ENCODE measurements at regions not wholly inside any gene's neighbourhood (a gene's known extent, or its start where the extent isn't known, plus 50 kb on each side); places are given as distances from the start of the nearest gene placed in this dataset.

- Histone ChIP-seq H3K9me3 (ENCODE audit: low read depth, low read length) (no peaks in the 10 kb centered on the region), H3K27me3 (ENCODE audit: insufficient read depth, low read length) (no peaks in the 10 kb centered on the region), H3K4me1 (ENCODE audit: insufficient read depth, low read length) (peaks cover 12% of the 10 kb centered on the region), H3K4me3 (ENCODE audit: low read length) (no peak overlapping the region)
Measured at GRCh38 chr10:28410420-28411135, 107.7 kb upstream of the MPP7 start.

- H3K4me1 ChIP-seq (ENCODE audit: insufficient read depth, low read length): peaks cover 12% of the 10 kb centered on the region
- no peak overlapping the region for H3K4me3 ChIP-seq (ENCODE audit: low read length)
- H3K27me3 ChIP-seq (ENCODE audit: insufficient read depth, low read length): no peaks in the 10 kb centered on the region
- no peaks in the 10 kb centered on the region for H3K9me3 ChIP-seq (ENCODE audit: low read depth, low read length)
Measured at GRCh38 chr10:28411136-28411460, 108.2 kb upstream of the MPP7 start.

DNA sequence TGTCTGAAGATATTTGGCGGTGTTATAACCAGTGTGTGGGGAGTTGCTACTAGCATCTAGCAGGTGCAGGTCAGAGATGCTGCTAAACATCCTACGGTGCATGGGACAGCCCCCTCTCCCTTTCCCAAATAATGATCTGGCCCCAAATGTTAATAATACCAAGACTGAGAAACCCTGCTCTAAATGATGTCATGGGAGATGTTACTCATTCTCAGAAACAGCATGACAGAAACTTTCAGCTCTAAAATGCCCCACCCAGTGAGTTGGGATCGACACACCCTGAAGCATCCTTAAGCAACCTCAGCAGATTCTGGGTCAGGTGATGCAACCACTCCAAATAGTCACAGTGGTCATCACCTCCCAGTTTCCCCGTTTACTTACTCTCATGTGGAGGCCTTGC is 108.8 kb upstream of the MPP7 start:
- Histone ChIP-seq H3K4me1 (ENCODE audit: insufficient read depth, low read length) (peaks cover 12% of the 10 kb centered on the region), H3K4me3 (ENCODE audit: low read length) (no peak overlapping the region), H3K9me3 (ENCODE audit: low read depth, low read length) (no peaks in the 10 kb centered on the region), H3K27me3 (ENCODE audit: insufficient read depth, low read length) (no peaks in the 10 kb centered on the region)

GRCh38 chr10:28418069-28418468 is 114.8 kb upstream of the WAC start:
- Histone ChIP-seq H3K4me1 (ENCODE audit: insufficient read depth, low read length) (no peaks in the 10 kb centered on the region), H3K27me3 (ENCODE audit: insufficient read depth, low read length) (no peaks in the 10 kb centered on the region), H3K4me3 (ENCODE audit: low read length) (no peak overlapping the region), H3K9me3 (ENCODE audit: low read depth, low read length) (no peaks in the 10 kb centered on the region)

- Histone ChIP-seq H3K27me3 (ENCODE audit: insufficient read depth, low read length) (no peaks in the 10 kb centered on the region), H3K9me3 (ENCODE audit: low read depth, low read length) (no peaks in the 10 kb centered on the region), H3K4me3 (ENCODE audit: low read length) (no peak overlapping the region), H3K4me1 (ENCODE audit: insufficient read depth, low read length) (no peaks in the 10 kb centered on the region)
Measured at GRCh38 chr10:28425422-28425821, 107.5 kb upstream of the WAC start.

DNA sequence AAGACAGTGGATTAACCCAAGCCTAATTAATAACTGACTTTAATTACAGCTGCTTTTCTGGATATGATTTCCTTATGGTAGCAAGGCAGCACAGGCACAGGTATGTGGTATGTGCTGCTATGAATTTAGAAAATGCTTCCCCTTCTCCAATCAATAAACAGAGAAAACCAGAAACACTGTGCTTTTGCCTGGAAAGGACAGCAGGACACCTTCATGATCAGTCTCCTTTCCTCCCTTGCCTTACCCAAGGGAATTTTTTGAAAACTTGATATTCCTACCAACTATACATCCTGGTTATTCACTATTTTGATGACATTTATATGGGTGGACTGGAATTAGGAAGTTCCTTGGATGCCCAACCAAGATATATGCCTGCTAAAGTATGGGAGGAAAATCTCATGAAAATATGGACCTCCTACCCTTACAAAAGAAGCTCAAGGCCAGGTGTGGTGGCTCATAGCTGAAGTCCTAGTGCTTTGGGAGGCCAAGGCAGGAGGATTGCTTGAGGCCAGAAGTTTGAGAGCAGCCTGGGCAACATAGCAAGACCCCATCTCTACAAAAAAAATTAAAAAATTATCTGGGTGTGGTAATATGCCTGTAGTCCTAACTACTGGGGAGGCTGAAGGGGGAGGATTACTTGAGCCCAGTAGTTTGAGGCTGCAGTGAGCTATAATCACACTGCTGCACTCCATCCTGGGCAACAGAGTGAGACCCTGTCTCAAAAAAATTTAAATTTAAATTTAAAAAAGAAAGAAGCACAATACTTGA is 106.3 kb upstream of the WAC start:
- H3K4me3 ChIP-seq (ENCODE audit: low read length): no peak overlapping the region
- H3K4me1 ChIP-seq (ENCODE audit: insufficient read depth, low read length): no peaks in the 10 kb centered on the region
- no peaks in the 10 kb centered on the region for H3K9me3 ChIP-seq (ENCODE audit: low read depth, low read length)

DNA sequence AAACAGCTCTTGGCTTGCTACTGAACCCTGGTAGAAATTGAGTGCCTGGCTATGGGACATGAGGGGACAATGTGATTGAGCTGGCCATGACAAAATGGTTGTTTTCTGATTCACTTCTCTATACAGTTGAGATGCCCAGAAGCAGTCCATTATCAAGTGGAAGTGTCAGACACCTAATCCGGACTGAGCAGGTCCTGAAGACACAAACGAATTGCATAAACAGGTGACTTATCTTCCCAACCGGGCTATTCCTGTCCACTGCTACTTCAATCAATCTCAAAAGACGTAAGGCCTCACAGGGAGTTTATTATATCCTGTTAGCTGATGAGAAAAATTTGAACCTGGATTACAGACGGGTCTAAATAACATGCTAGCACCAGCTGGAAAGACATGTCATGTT is 105.5 kb upstream of the WAC start:
- Histone ChIP-seq H3K27me3 (ENCODE audit: insufficient read depth, low read length) (no peaks in the 10 kb centered on the region), H3K9me3 (ENCODE audit: low read depth, low read length) (no peaks in the 10 kb centered on the region), H3K4me1 (ENCODE audit: insufficient read depth, low read length) (peaks cover 5% of the 10 kb centered on the region), H3K4me3 (ENCODE audit: low read length) (no peak overlapping the region)

More for the DNA sequence above, 106.3 kb upstream of the WAC start:
- no peaks in the 10 kb centered on the region for H3K27me3 ChIP-seq (ENCODE audit: insufficient read depth, low read length)

DNA sequence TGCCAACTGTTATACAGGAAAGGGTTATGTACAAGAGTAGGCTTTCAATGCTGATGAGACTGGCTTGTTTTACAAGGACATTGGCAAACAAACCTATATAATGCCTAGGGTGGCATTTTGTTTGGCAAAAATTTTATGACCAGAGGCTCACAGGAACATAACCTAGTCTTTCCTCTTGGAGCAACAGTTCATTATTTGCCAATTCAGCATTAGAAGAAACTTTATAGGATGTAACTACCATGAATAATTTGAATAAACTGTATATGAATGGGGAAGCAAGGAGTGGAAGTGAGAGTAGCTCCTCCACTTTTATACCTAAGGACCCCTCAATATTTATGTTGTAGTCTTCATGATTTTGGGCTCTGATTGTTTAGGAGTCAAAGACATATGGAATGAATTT is 103.9 kb upstream of the WAC start:
- no peaks in the 10 kb centered on the region for H3K27me3 ChIP-seq (ENCODE audit: insufficient read depth, low read length)
- no peak overlapping the region for H3K4me3 ChIP-seq (ENCODE audit: low read length)
- peaks cover 9% of the 10 kb centered on the region for H3K4me1 ChIP-seq (ENCODE audit: insufficient read depth, low read length)
- H3K9me3 ChIP-seq (ENCODE audit: low read depth, low read length): no peaks in the 10 kb centered on the region

DNA sequence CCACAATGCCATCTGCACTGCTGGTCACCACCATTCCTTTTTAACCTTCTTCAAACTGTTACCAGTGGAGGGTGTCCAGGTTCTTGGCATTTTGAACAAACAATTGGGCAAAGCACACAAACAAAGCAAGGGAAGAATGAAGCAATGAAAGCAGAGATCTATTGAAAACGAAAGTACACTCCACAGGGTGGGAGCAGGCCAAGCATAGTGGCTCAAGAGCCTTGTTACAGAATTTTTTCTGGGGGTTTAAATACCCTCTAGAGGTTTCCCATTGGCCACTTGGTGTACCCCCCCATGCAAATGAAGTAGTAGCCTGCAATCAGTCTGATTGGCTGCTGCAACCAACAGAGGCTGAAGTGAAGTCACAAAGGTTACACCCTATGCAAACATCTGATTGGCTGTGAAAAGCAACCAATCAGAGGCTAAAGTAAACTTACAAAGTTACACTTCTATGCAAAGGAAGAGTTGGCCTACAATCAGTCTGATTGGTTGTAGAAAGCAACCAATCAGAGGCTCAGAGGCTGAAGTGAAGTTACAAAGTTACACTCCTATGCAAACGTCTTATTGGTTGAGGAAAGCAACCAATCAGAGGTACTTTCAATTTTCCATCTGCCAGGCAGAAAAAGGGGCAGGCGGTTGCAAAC is 103.2 kb upstream of the WAC start:
- H3K4me1 ChIP-seq (ENCODE audit: insufficient read depth, low read length): peaks cover 9% of the 10 kb centered on the region
- no peaks in the 10 kb centered on the region for H3K27me3 ChIP-seq (ENCODE audit: insufficient read depth, low read length)
- H3K9me3 ChIP-seq (ENCODE audit: low read depth, low read length): no peaks in the 10 kb centered on the region
- H3K4me3 ChIP-seq (ENCODE audit: low read length): no peak overlapping the region

GRCh38 chr10:28431139-28431538 is 101.8 kb upstream of the WAC start:
- H3K27me3 ChIP-seq (ENCODE audit: insufficient read depth, low read length): no peaks in the 10 kb centered on the region
- H3K9me3 ChIP-seq (ENCODE audit: low read depth, low read length): no peaks in the 10 kb centered on the region
- H3K4me1 ChIP-seq (ENCODE audit: insufficient read depth, low read length): peaks cover 9% of the 10 kb centered on the region
- no peak overlapping the region for H3K4me3 ChIP-seq (ENCODE audit: low read length)

DNA sequence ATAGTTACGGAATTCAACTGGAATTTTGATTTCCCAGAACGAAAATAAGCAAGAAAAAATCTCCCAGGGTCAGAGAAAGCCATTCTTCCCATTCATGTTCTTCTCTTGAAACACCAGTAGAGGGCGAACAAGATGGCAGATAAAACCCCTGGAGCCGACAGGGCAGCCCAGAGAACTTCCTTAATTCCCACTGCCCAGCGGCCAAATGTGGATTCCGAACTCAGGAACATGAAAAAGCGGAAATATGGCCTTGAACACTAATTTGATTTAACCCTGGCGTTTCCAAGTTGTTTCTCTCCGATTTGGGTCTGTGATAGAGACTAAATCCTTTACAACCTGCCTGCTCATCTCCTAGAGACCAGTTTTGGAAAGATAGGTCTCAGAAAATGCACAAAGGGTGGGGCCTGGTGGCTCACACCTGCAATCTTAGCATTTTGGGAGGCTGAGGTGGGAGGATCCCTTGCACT is 100.7 kb upstream of the WAC start:
- Histone ChIP-seq H3K4me1 (ENCODE audit: insufficient read depth, low read length) (peaks cover 9% of the 10 kb centered on the region), H3K27me3 (ENCODE audit: insufficient read depth, low read length) (no peaks in the 10 kb centered on the region), H3K9me3 (ENCODE audit: low read depth, low read length) (no peaks in the 10 kb centered on the region), H3K4me3 (ENCODE audit: low read length) (no peak overlapping the region)

DNA sequence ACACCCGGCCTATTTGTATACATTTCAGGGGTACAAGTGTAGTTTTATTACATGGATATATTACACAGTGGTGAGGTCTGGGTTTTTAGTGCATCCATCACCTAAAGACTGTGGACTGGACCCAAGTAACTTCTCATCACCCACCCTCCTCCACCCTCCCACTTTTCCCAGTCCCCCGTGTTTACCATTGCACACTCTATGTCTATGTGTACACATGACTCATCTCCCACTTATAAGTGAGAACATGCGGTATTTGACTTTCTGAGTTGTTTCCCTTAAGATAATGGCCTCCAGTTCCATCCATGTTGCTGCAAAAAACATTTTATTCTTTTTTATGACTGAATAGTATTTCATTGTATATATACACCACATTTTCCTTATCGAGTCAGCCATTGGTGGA is 98.9 kb upstream of the WAC start:
- Histone ChIP-seq H3K4me1 (ENCODE audit: insufficient read depth, low read length) (peaks cover 9% of the 10 kb centered on the region), H3K9me3 (ENCODE audit: low read depth, low read length) (no peaks in the 10 kb centered on the region), H3K4me3 (ENCODE audit: low read length) (no peak overlapping the region), H3K27me3 (ENCODE audit: insufficient read depth, low read length) (no peaks in the 10 kb centered on the region)

- H3K27me3 ChIP-seq (ENCODE audit: insufficient read depth, low read length): no peaks in the 10 kb centered on the region
- H3K4me1 ChIP-seq (ENCODE audit: insufficient read depth, low read length): no peaks in the 10 kb centered on the region
- no peaks in the 10 kb centered on the region for H3K9me3 ChIP-seq (ENCODE audit: low read depth, low read length)
- H3K4me3 ChIP-seq (ENCODE audit: low read length): no peak overlapping the region
Measured at GRCh38 chr10:28442403-28442802, 90.5 kb upstream of the WAC start.

- H3K9me3 ChIP-seq (ENCODE audit: low read depth, low read length): no peaks in the 10 kb centered on the region
- no peaks in the 10 kb centered on the region for H3K27me3 ChIP-seq (ENCODE audit: insufficient read depth, low read length)
- H3K4me1 ChIP-seq (ENCODE audit: insufficient read depth, low read length): no peaks in the 10 kb centered on the region
- H3K4me3 ChIP-seq (ENCODE audit: low read length): no peak overlapping the region
Measured at GRCh38 chr10:28444031-28444430, 88.9 kb upstream of the WAC start.

- no peaks in the 10 kb centered on the region for H3K4me1 ChIP-seq (ENCODE audit: insufficient read depth, low read length)
- no peaks in the 10 kb centered on the region for H3K27me3 ChIP-seq (ENCODE audit: insufficient read depth, low read length)
- no peak overlapping the region for H3K4me3 ChIP-seq (ENCODE audit: low read length)
- no peaks in the 10 kb centered on the region for H3K9me3 ChIP-seq (ENCODE audit: low read depth, low read length)
Measured at GRCh38 chr10:28445516-28445915, 87.4 kb upstream of the WAC start.

All from mononuclear cell (primary cell).